Suprapubic skin (tissue), 3 donors: ENCODE measurements at regions not wholly inside any gene's neighbourhood (a gene's known extent, or its start where the extent isn't known, plus 50 kb on each side); places are given as distances from the start of the nearest gene placed in this dataset.

Experiments used
- CTCF ChIP-seq, 2 donors: fragments of 200-600 bp in 1 of 2; fragments of 450-650 bp in 1 of 2; sonication (generic) in 1 of 2; IDR thresholded peaks; one replicate each; pipeline ENCODE4 v1.5.1; 2016 to 2019; ENCODE audit warnings: antibody characterized with exemption in 2 of 2, mild to moderate bottlenecking in 1 of 2, moderate library complexity in 1 of 2
- POLR2AphosphoS5 ChIP-seq, 3 donors: sonication (generic); formaldehyde crosslinking; IDR thresholded peaks; one replicate each; pipeline ENCODE4 v1.6.1; 2017; ENCODE audit warnings: antibody characterized with exemption in 3 of 3

GRCh38 chr11:69401715-69402114 lies 79.7 kb upstream of the LINC01488 start:
- TF ChIP-seq POLR2AphosphoS5 (IDR thresholded peaks at IDR 0.05) (no peak), CTCF (IDR thresholded peaks at IDR 0.05) (no peak)
